Kidney epithelial cell (primary cell): ENCODE measurements at regions not wholly inside any gene's neighbourhood (a gene's known extent, or its start where the extent isn't known, plus 50 kb on each side); places are given as distances from the start of the nearest gene placed in this dataset.

Source experiments
- DNase-seq: peaks from one replicate; pipeline ENCODE4 v3.0.0-alpha.2; 2010; ENCODE audit warnings: low read depth
- H3K27me3 ChIP-seq: 2 replicates; pipeline ENCODE4 v1.6.0; 2011; ENCODE audit warnings: low read length; ENCODE audit not compliant: control insufficient read depth, insufficient read depth
- H3K36me3 ChIP-seq: 2 replicates; pipeline ENCODE4 v1.5.1; 2011; ENCODE audit warnings: low read length; ENCODE audit not compliant: control insufficient read depth, insufficient read depth
- H3K4me3 ChIP-seq: 2 replicates; pipeline ENCODE4 v1.5.1; 2011; ENCODE audit warnings: low read depth, mild to moderate bottlenecking, control low read depth, low read length
- TF ChIP-seq, protein P1 (sequence below): IDR thresholded peaks from 2 replicates; pipeline ENCODE4 v1.5.1; 2011; ENCODE audit warnings: mild to moderate bottlenecking, moderate library complexity, low read length, control low read depth, inconsistent platforms; ENCODE audit not compliant: insufficient read depth, poor library complexity, severe bottlenecking

DNA sequence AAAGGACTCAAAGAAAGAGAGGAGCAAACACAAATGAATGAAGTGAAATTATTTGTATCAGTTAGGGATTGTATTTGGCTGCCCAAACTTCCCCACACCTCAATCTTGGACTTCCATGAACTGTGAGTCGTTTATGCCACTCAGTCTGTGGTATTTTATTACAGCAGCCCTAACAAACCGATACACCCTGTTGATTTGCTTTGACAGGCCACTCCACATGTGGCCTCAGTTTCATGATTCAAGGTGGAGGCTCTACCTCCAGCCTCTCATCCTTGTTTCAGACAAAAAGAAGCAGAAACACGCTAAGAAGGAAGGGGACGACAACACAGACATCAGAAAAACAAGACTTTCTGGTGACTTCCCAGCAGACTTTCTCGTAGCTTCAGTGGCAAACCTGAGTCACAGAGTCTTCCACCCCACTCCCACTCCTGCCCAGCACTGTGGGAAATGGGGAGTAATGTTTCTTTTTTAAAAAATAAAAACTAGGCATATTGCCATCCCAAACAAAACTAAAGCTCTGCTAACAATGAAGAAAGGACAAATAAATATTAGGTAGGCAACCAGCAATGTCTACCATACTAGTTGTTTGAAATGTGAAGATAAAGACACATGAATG, 52.2 kb upstream of the ABCA1 start:
- no peak for DNase-seq
- TF ChIP-seq, protein P1, sequence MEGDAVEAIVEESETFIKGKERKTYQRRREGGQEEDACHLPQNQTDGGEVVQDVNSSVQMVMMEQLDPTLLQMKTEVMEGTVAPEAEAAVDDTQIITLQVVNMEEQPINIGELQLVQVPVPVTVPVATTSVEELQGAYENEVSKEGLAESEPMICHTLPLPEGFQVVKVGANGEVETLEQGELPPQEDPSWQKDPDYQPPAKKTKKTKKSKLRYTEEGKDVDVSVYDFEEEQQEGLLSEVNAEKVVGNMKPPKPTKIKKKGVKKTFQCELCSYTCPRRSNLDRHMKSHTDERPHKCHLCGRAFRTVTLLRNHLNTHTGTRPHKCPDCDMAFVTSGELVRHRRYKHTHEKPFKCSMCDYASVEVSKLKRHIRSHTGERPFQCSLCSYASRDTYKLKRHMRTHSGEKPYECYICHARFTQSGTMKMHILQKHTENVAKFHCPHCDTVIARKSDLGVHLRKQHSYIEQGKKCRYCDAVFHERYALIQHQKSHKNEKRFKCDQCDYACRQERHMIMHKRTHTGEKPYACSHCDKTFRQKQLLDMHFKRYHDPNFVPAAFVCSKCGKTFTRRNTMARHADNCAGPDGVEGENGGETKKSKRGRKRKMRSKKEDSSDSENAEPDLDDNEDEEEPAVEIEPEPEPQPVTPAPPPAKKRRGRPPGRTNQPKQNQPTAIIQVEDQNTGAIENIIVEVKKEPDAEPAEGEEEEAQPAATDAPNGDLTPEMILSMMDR, result no peak
- no peaks in the 10 kb centered on the region for H3K36me3 ChIP-seq
- no peak overlapping the region for H3K4me3 ChIP-seq
- H3K27me3 ChIP-seq, result no peaks in the 10 kb centered on the region

DNA sequence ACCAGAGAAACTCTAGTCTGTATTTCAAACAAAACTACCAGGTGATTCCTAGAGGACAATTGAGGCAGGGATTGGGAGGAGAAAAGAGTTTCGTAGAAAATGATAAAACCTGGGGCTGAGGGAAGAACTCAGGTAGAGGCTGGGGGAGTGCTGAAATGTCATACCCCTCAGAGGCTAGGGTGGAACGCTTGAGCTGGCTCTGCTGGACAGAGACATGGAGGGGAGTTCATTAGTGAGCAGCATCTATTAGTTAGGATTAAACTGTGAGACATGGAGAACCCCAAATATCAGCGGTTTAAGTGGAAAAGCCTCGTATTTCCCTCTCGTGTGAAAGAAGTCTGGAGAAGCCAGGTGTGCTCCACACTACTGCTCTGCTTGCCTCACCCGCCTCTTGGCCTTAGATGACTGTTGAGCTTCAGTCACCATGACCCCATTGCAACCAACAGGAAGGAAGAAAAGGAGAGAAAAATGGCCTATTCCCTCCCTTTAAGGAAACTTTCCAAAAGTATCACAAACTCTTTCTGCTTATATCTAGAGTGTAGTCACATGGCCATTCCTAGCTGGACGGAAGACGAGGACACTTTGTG, 53.7 kb upstream of the ABCA1 start:
- Histone ChIP-seq H3K4me3 (no peak overlapping the region), H3K36me3 (no peaks in the 10 kb centered on the region), H3K27me3 (no peaks in the 10 kb centered on the region)
- TF ChIP-seq, protein P1, result no peak
- DNase-seq, result no peak

DNA sequence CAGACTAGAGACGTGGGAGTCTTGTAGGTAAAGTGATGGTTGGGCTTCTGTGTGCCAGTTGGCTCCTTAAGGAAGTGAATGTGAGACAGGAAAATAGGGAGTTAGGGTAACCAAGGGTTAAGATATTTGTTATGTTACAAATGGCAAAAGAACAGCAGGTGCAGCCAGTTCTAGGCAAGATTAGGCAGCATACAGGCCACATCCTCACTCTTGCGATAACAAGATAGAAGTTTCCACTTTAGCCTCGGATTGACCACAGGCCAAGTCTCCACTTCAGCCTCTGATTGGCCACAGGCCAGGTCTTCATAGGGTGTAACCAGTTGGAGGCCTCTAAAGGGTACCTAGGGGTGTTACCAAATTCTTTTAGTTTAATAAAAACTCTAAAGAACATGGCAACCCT, 54.6 kb upstream of the ABCA1 start:
- TF ChIP-seq, protein P1, result no peak
- no peak overlapping the region for H3K4me3 ChIP-seq
- no peak for DNase-seq
- H3K27me3 ChIP-seq, result no peaks in the 10 kb centered on the region
- no peaks in the 10 kb centered on the region for H3K36me3 ChIP-seq

DNA sequence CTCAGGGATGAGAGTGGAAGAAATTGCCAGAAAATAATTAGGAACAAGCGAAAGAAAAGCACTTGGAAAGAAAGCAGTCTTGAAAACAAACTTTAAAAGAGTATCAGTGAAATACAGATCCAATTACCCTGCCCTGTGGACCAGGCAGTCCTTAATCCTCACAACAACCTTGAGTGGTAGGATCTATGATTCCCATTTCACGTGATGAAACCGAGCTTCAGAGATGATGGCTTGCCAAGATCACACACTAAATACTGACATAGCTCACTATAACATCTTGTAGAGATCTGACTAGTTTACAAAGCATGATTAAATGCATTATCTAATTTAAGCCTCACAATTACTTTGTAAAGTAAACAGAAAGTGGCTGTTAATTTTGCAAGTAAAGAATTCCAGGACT, 55.5 kb upstream of the ABCA1 start:
- Histone ChIP-seq H3K27me3 (no peaks in the 10 kb centered on the region), H3K4me3 (no peak overlapping the region), H3K36me3 (no peaks in the 10 kb centered on the region)
- DNase-seq, result no peak
- TF ChIP-seq, protein P1, result no peak

DNA sequence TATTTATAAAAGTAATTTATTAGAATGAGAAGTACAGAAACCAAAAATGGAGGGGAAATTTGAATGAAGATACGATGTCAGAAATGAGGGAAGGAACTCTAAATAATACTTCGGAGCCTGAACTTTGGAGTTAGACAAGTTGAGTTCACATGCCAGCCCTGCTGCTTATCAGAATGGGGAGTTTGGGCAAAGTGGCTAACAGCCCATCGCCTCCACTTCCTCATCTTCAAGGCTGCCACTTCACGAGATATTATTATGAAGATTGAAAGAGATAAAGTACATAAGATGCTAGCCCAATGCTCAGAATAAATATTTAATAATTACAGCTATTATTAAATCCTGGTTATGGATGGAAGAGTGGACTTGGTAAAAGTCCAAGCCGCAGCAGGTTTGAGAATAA, 56.2 kb upstream of the ABCA1 start:
- no peak for DNase-seq
- no peaks in the 10 kb centered on the region for H3K27me3 ChIP-seq
- H3K4me3 ChIP-seq, result no peak overlapping the region
- TF ChIP-seq, protein P1, result no peak
- no peaks in the 10 kb centered on the region for H3K36me3 ChIP-seq

DNA sequence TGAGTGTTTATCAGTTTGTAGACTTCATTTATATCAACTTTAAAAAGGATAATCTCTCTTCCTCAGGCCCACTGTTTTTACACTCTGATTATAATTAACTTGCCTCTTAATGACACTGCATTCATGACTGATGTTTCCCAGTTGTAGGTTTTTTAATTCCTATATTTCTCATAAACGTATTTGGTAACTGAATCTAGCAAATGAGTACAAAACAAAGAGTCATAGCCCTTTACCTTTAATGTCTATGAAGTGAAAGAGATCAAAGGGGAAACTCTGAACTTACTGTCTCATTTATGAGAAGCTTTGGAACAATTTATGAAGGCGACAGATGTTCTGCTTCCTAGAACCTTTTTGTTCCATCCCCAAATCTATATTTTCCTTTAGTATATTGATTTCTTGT, 56.6 kb upstream of the ABCA1 start:
- Histone ChIP-seq H3K36me3 (no peaks in the 10 kb centered on the region), H3K27me3 (no peaks in the 10 kb centered on the region), H3K4me3 (no peak overlapping the region)
- DNase-seq, result no peak
- TF ChIP-seq, protein P1, result no peak
